Lower leg skin (tissue), 3 donors: ENCODE measurements at regions not wholly inside any gene's neighbourhood (a gene's known extent, or its start where the extent isn't known, plus 50 kb on each side); places are given as distances from the start of the nearest gene placed in this dataset.

Source experiments
- POLR2A ChIP-seq, 2 donors: fragments of 450-650 bp; IDR thresholded peaks; one replicate each; pipeline ENCODE4 v1.6.1; 2016 to 2017; ENCODE audit warnings: antibody characterized with exemption in 2 of 2, mild to moderate bottlenecking in 1 of 2, moderate library complexity in 1 of 2
- TF ChIP-seq, protein P1 (sequence below), 3 donors: fragments of 450-650 bp; IDR thresholded peaks; one replicate each; pipeline ENCODE4 v1.5.1; 2016; ENCODE audit warnings: antibody characterized with exemption in 3 of 3, mild to moderate bottlenecking in 3 of 3, moderate library complexity in 2 of 3

DNA sequence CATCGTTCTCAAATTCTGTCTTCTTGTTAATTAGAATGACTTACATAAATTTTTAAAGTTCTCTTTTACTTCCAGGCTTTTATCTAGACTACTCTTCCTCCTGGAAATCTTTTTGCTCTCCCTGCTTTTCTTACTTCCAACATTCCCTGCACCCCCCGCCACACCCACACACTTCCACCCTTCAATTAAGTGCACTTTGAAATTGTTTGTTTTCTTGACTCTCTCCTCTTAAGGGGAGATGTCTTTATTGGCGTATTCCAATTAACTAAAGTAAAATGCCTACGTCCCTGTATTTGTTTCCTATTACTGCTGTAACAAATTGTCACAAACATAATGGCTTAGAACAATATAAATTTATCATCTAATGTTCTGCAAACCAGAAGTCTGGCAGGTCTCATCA lies 125.2 kb upstream of the KRR1 start:
- TF ChIP-seq, protein P1, sequence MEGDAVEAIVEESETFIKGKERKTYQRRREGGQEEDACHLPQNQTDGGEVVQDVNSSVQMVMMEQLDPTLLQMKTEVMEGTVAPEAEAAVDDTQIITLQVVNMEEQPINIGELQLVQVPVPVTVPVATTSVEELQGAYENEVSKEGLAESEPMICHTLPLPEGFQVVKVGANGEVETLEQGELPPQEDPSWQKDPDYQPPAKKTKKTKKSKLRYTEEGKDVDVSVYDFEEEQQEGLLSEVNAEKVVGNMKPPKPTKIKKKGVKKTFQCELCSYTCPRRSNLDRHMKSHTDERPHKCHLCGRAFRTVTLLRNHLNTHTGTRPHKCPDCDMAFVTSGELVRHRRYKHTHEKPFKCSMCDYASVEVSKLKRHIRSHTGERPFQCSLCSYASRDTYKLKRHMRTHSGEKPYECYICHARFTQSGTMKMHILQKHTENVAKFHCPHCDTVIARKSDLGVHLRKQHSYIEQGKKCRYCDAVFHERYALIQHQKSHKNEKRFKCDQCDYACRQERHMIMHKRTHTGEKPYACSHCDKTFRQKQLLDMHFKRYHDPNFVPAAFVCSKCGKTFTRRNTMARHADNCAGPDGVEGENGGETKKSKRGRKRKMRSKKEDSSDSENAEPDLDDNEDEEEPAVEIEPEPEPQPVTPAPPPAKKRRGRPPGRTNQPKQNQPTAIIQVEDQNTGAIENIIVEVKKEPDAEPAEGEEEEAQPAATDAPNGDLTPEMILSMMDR (IDR thresholded peaks at IDR 0.05) = no peak
- no peak for TF ChIP-seq POLR2A (IDR thresholded peaks at IDR 0.05)
